ENCODE measurements at regions not wholly inside any gene's neighbourhood (a gene's known extent, or its start where the extent isn't known, plus 50 kb on each side); places are given as distances from the start of the nearest gene placed in this dataset.

GRCh38 chr14:82055515-82056115 lies 522.0 kb upstream of the SEL1L start:
- no peak overlapping the region for H3K9ac ChIP-seq
- no peaks in the 10 kb centered on the region for H3K36me3 ChIP-seq (ENCODE audit: insufficient read depth)
- no peak overlapping the region for H2AFZ ChIP-seq (ENCODE audit: low read depth)
- H3K27me3 ChIP-seq (ENCODE audit: insufficient read depth, low read depth) = no peaks in the 10 kb centered on the region
- no peak for TF ChIP-seq CTCF (conservative IDR thresholded peaks at IDR 0.05; ENCODE audit: low read depth, low read length)
- no peaks in the 10 kb centered on the region for H3K4me1 ChIP-seq (ENCODE audit: low read depth, poor library complexity, severe bottlenecking)
- no peak overlapping the region for H3K4me3 ChIP-seq (IDR thresholded peaks at IDR 0.05; ENCODE audit: insufficient read depth, low read depth, low read length)
- H4K20me1 ChIP-seq (ENCODE audit: insufficient read depth) = no peaks in the 10 kb centered on the region
- H3K79me2 ChIP-seq (ENCODE audit: insufficient read depth, low read depth) = no peaks in the 10 kb centered on the region
- H3K27ac ChIP-seq = no peak overlapping the region
- H3K4me2 ChIP-seq = no peak overlapping the region

- Histone ChIP-seq H3K79me2 (ENCODE audit: insufficient read depth, low read depth) (no peaks in the 10 kb centered on the region), H3K27ac (no peak overlapping the region), H3K4me1 (ENCODE audit: low read depth, poor library complexity, severe bottlenecking) (no peaks in the 10 kb centered on the region), H3K9ac (no peak overlapping the region), H4K20me1 (ENCODE audit: insufficient read depth) (no peaks in the 10 kb centered on the region), H3K36me3 (ENCODE audit: insufficient read depth) (no peaks in the 10 kb centered on the region), H3K4me3 (IDR thresholded peaks at IDR 0.05; ENCODE audit: insufficient read depth, low read depth, low read length) (no peak overlapping the region), H3K27me3 (ENCODE audit: insufficient read depth, low read depth) (no peaks in the 10 kb centered on the region), H3K4me2 (no peak overlapping the region), H2AFZ (ENCODE audit: low read depth) (no peak overlapping the region)
- no peak for TF ChIP-seq CTCF (conservative IDR thresholded peaks at IDR 0.05; ENCODE audit: low read depth, low read length)
Measured at GRCh38 chr14:82060219-82060618, 526.6 kb upstream of the SEL1L start.

- Histone ChIP-seq H3K4me2 (no peak overlapping the region), H3K4me1 (ENCODE audit: low read depth, poor library complexity, severe bottlenecking) (no peaks in the 10 kb centered on the region), H3K79me2 (ENCODE audit: insufficient read depth, low read depth) (no peaks in the 10 kb centered on the region), H3K36me3 (ENCODE audit: insufficient read depth) (no peaks in the 10 kb centered on the region), H3K9ac (no peak overlapping the region), H4K20me1 (ENCODE audit: insufficient read depth) (no peaks in the 10 kb centered on the region), H3K27me3 (ENCODE audit: insufficient read depth, low read depth) (no peaks in the 10 kb centered on the region), H2AFZ (ENCODE audit: low read depth) (no peak overlapping the region), H3K4me3 (IDR thresholded peaks at IDR 0.05; ENCODE audit: insufficient read depth, low read depth, low read length) (no peak overlapping the region), H3K27ac (no peak overlapping the region)
- no peak for TF ChIP-seq CTCF (conservative IDR thresholded peaks at IDR 0.05; ENCODE audit: low read depth, low read length)
Measured at GRCh38 chr14:82067221-82067875, 533.7 kb upstream of the SEL1L start.

GRCh38 chr14:82070040-82070439 lies 536.4 kb upstream of the SEL1L start:
- Histone ChIP-seq H2AFZ (ENCODE audit: low read depth) (no peak overlapping the region), H3K79me2 (ENCODE audit: insufficient read depth, low read depth) (no peaks in the 10 kb centered on the region), H3K4me3 (IDR thresholded peaks at IDR 0.05; ENCODE audit: insufficient read depth, low read depth, low read length) (no peak overlapping the region), H4K20me1 (ENCODE audit: insufficient read depth) (no peaks in the 10 kb centered on the region), H3K27ac (no peak overlapping the region), H3K9ac (no peak overlapping the region), H3K4me2 (no peak overlapping the region), H3K27me3 (ENCODE audit: insufficient read depth, low read depth) (no peaks in the 10 kb centered on the region), H3K36me3 (ENCODE audit: insufficient read depth) (no peaks in the 10 kb centered on the region), H3K4me1 (ENCODE audit: low read depth, poor library complexity, severe bottlenecking) (no peaks in the 10 kb centered on the region)
- TF ChIP-seq CTCF (conservative IDR thresholded peaks at IDR 0.05; ENCODE audit: low read depth, low read length) = no peak
